Smooth muscle cell (in vitro differentiated cells): ENCODE measurements at regions not wholly inside any gene's neighbourhood (a gene's known extent, or its start where the extent isn't known, plus 50 kb on each side); places are given as distances from the start of the nearest gene placed in this dataset.

ENCODE experiments used
- DNase-seq: peaks from one replicate; lab custom pipeline; 2025; ENCODE audit not compliant: unreplicated experiment; lab: John Stamatoyannopoulos, UW
- H2AFZ ChIP-seq: fragments of 200-600 bp; sonication (generic); 2 replicates; pipeline ENCODE4 v1.6.0; 2016; ENCODE audit warnings: antibody characterized with exemption, low read depth, mild to moderate bottlenecking
- H3F3A ChIP-seq: fragments of 200-600 bp; sonication (generic); 2 replicates; pipeline ENCODE4 v1.6.0; 2017; ENCODE audit warnings: antibody characterized with exemption, low read depth
- H3K27ac ChIP-seq: fragments of 200-600 bp; sonication (generic); 2 replicates; pipeline ENCODE4 v1.5.1; 2016; ENCODE audit warnings: low read depth, mild to moderate bottlenecking
- H3K27me3 ChIP-seq: fragments of 200-600 bp; sonication (generic); 2 replicates; pipeline ENCODE4 v1.6.1; 2016; ENCODE audit warnings: low read depth, mild to moderate bottlenecking
- H3K36me3 ChIP-seq: fragments of 200-600 bp; sonication (generic); 2 replicates; pipeline ENCODE4 v1.5.1; 2016; ENCODE audit warnings: low read depth
- H3K4me1 ChIP-seq: fragments of 200-600 bp; sonication (generic); 2 replicates; pipeline ENCODE4 v1.5.1; 2016; ENCODE audit warnings: low read depth
- H3K4me2 ChIP-seq: fragments of 200-600 bp; sonication (generic); 2 replicates; pipeline ENCODE4 v1.6.0; 2016; ENCODE audit warnings: mild to moderate bottlenecking
- H3K4me3 ChIP-seq: fragments of 200-600 bp; sonication (generic); 2 replicates; pipeline ENCODE4 v1.5.1; 2016; ENCODE audit warnings: mild to moderate bottlenecking
- H3K79me2 ChIP-seq: fragments of 200-600 bp; sonication (generic); 2 replicates; pipeline ENCODE4 v1.6.0; 2016; ENCODE audit warnings: low read depth, mild to moderate bottlenecking
- H3K9ac ChIP-seq: fragments of 200-600 bp; sonication (generic); 2 replicates; pipeline ENCODE4 v1.6.0; 2016; ENCODE audit warnings: low read depth
- H3K9me3 ChIP-seq: fragments of 200-600 bp; sonication (generic); replicated peaks from 2 replicates; pipeline ENCODE4 v1.5.1; 2016; ENCODE audit warnings: low read depth
- H4K20me1 ChIP-seq: fragments of 200-600 bp; sonication (generic); 2 replicates; pipeline ENCODE4 v1.6.0; 2016; ENCODE audit warnings: low read depth
- WGBS: methylation state at CpG from one replicate; pipeline ENCODE4 v1.1.7; 2016; ENCODE audit warnings: low lambda C conversion rate; 5-methylcytosine and 5-hydroxymethylcytosine counted together
- TF ChIP-seq, protein P1 (sequence below): fragments of 200-600 bp; sonication (generic); IDR thresholded peaks from 2 replicates; pipeline ENCODE4 v1.5.1; 2017; ENCODE audit warnings: borderline replicate concordance, mild to moderate bottlenecking, antibody characterized with exemption; ENCODE audit not compliant: insufficient read depth, poor library complexity, severe bottlenecking

DNA sequence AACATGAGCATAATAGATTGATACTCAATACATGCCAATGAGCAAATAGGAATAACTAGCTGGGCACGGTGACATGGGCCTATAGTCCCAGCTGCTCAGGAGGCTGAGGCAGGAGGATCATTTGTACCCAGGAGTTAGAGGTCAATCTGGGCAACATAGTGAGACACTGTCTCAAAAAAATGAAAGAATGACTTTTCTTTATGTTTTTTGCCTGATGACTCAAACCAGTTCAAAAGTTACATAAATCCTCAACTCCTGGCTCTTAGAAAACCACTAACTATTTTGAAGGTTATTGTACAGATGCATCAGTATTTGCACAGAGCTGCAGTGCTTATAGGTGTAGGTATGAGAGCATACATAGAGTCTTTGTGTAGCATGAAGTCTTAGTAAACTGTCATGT, 219.2 kb upstream of the RGS6 start:
- no peaks in the 10 kb centered on the region for H3K36me3 ChIP-seq
- no peaks in the 10 kb centered on the region for H3K9me3 ChIP-seq
- TF ChIP-seq, protein P1, sequence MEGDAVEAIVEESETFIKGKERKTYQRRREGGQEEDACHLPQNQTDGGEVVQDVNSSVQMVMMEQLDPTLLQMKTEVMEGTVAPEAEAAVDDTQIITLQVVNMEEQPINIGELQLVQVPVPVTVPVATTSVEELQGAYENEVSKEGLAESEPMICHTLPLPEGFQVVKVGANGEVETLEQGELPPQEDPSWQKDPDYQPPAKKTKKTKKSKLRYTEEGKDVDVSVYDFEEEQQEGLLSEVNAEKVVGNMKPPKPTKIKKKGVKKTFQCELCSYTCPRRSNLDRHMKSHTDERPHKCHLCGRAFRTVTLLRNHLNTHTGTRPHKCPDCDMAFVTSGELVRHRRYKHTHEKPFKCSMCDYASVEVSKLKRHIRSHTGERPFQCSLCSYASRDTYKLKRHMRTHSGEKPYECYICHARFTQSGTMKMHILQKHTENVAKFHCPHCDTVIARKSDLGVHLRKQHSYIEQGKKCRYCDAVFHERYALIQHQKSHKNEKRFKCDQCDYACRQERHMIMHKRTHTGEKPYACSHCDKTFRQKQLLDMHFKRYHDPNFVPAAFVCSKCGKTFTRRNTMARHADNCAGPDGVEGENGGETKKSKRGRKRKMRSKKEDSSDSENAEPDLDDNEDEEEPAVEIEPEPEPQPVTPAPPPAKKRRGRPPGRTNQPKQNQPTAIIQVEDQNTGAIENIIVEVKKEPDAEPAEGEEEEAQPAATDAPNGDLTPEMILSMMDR, result no peak
- H3K27ac ChIP-seq, result peak overlapping the region; percentile 90
- no peak overlapping the region for H2AFZ ChIP-seq
- WGBS, result 89% methylated on average over 1 of the region's 1 CpG
- H3K4me1 ChIP-seq, result peaks cover 18% of the 10 kb centered on the region
- H3K4me2 ChIP-seq, result peak overlapping the region; percentile 65
- no peaks in the 10 kb centered on the region for H3K27me3 ChIP-seq
- no peak for DNase-seq
- peak overlapping the region; percentile 21 for H3K9ac ChIP-seq
- H3K79me2 ChIP-seq, result no peaks in the 10 kb centered on the region
- H3K4me3 ChIP-seq, result no peak overlapping the region
- no peaks in the 10 kb centered on the region for H4K20me1 ChIP-seq
- H3F3A ChIP-seq, result peaks cover 27% of the 10 kb centered on the region

DNA sequence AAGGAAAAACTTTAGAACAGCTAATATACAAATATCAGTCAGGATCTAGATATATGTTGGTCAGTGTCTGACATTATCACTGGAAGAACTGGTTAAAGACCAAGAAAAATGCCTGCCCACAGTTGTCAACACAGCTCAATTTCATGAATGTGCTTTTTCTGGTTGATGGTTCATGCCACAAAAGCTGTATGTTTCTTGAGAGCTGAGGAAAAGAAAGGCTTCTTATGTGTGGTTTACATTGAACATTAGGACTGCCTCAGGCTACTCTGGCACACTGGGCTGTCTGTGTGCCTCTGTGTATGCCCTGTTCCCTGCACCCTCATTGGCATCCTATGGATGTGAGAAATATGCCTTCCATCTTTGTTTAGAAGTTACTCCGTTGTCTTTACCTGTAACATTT, 218.8 kb upstream of the RGS6 start:
- H2AFZ ChIP-seq, result no peak overlapping the region
- peak overlapping the region; percentile 65 for H3K4me2 ChIP-seq
- peak overlapping the region; percentile 90 for H3K27ac ChIP-seq

DNA sequence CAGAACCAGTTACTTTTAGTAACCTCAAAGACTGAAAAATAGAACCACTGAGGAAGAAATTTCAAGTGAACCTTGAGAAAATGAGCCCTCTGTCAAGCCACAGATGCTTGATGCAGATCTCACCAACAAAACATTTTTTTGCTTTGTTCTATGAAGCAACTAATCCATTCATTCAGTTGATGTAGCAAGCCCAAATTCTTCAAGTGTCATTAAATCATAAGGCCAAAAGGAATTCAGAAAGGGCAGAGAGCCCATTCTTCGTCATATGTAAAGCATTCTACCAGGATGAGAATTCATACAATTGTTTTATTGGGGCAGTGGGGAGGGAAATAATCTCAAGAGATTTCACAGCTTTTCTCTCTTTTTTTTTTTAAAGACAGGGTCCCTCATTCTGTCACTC, 218.0 kb upstream of the RGS6 start:
- no peak overlapping the region for H2AFZ ChIP-seq
- H3K9ac ChIP-seq, result no peak overlapping the region
- H3K9me3 ChIP-seq, result no peaks in the 10 kb centered on the region
- H3K36me3 ChIP-seq, result no peaks in the 10 kb centered on the region
- H3K4me3 ChIP-seq, result no peak overlapping the region
- H3K4me2 ChIP-seq, result peak overlapping the region; percentile 65
- no peak for DNase-seq
- peaks cover 18% of the 10 kb centered on the region for H3K4me1 ChIP-seq
- H3K27ac ChIP-seq, result peak overlapping the region; percentile 90
- H4K20me1 ChIP-seq, result no peaks in the 10 kb centered on the region
- 83% methylated on average over 1 of the region's 1 CpG for WGBS
- no peaks in the 10 kb centered on the region for H3K27me3 ChIP-seq
- peaks cover 27% of the 10 kb centered on the region for H3F3A ChIP-seq
- TF ChIP-seq, protein P1, result no peak
- no peaks in the 10 kb centered on the region for H3K79me2 ChIP-seq

More for the DNA sequence above, 218.8 kb upstream of the RGS6 start:
- Histone ChIP-seq H3K9me3 (no peaks in the 10 kb centered on the region), H3K79me2 (no peaks in the 10 kb centered on the region), H3F3A (peaks cover 27% of the 10 kb centered on the region), H3K27me3 (no peaks in the 10 kb centered on the region), H3K9ac (peak overlapping the region; percentile 3), H3K36me3 (no peaks in the 10 kb centered on the region), H4K20me1 (no peaks in the 10 kb centered on the region), H3K4me1 (peaks cover 18% of the 10 kb centered on the region), H3K4me3 (no peak overlapping the region)
- DNase-seq, result no peak
- 89% methylated on average over 1 of the region's 1 CpG for WGBS
- TF ChIP-seq, protein P1, result no peak

DNA sequence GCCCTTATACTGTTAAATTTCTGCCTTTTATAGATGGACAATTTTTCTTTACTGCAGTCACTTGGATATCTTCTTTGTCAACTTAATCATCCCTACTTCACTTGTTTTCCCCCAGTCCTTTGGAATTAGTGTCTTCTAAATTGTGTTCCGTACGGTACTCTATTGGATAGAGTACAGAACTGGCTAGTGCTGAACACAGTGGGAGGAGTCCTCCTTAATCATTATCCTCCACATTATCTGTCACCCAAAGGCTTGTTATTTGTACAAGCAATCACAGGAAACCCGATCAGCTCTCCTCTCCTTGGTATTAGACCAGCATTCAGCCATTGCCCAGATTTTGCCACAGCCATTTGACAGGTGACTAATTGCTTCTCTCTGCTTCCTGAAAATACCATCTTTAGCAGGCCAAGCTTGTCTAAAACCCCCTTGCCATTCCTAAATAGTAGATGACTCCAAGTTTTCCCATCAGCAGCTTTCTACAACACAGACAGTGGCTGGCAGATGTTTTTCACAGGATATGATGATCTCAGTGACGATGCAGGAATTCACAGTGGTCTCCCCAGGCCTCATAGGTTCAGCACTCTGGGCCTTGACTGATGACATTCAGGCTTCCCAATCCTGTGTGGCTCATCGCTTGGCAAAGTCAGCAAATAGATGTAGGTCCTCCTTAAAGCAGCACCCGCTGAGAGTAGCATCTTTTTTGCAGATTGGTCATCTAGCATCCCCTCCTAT, 216.0 kb upstream of the RGS6 start:
- TF ChIP-seq, protein P1, result no peak
- DNase-seq, result no peak
- H3K27me3 ChIP-seq, result no peaks in the 10 kb centered on the region
- WGBS, result 65% methylated on average over 6 of the region's 6 CpGs
- H3K4me2 ChIP-seq, result peak overlapping the region; percentile 30
- no peaks in the 10 kb centered on the region for H4K20me1 ChIP-seq
- no peak overlapping the region for H3K4me3 ChIP-seq
- no peak overlapping the region for H2AFZ ChIP-seq
- no peaks in the 10 kb centered on the region for H3K36me3 ChIP-seq
- peak overlapping the region; percentile 13 for H3K9ac ChIP-seq
- H3K27ac ChIP-seq, result peak overlapping the region; percentile 90
- peaks cover 13% of the 10 kb centered on the region for H3K4me1 ChIP-seq
- H3K79me2 ChIP-seq, result peaks cover 3% of the 10 kb centered on the region
- no peaks in the 10 kb centered on the region for H3K9me3 ChIP-seq
- peaks cover 18% of the 10 kb centered on the region for H3F3A ChIP-seq
